Mucosa of stomach (tissue), 1 donor: ENCODE measurements at regions not wholly inside any gene's neighbourhood (a gene's known extent, or its start where the extent isn't known, plus 50 kb on each side); places are given as distances from the start of the nearest gene placed in this dataset.

Experiments
- H3K27me3 ChIP-seq: one replicate; pipeline ENCODE4 v1.7.0; 2013; ENCODE audit warnings: mild to moderate bottlenecking, low read length; ENCODE audit not compliant: control insufficient read depth, insufficient read depth
- H3K36me3 ChIP-seq: one replicate; pipeline ENCODE4 v1.7.0; 2013; ENCODE audit warnings: low read length; ENCODE audit not compliant: control insufficient read depth, insufficient read depth
- H3K4me1 ChIP-seq: one replicate; pipeline ENCODE4 v1.7.0; 2013; ENCODE audit warnings: mild to moderate bottlenecking, low read length; ENCODE audit not compliant: control insufficient read depth, insufficient read depth
- H3K4me3 ChIP-seq: one replicate; pipeline ENCODE4 v1.7.0; 2013; ENCODE audit warnings: low read length
- H3K9ac ChIP-seq: one replicate; pipeline ENCODE4 v1.7.0; 2013; ENCODE audit warnings: mild to moderate bottlenecking, low read length, moderate library complexity
- H3K9me3 ChIP-seq: one replicate; pipeline ENCODE4 v1.7.0; 2013; ENCODE audit warnings: mild to moderate bottlenecking, low read length, moderate library complexity; ENCODE audit not compliant: control insufficient read depth
- donor health status: Pancreatic carcinoma.

GRCh38 chr1:55420929-55421716, 206.0 kb upstream of the USP24 start:
- Histone ChIP-seq H3K4me3 (no peak overlapping the region), H3K9me3 (no peaks in the 10 kb centered on the region), H3K27me3 (no peaks in the 10 kb centered on the region), H3K9ac (no peak overlapping the region), H3K4me1 (no peaks in the 10 kb centered on the region), H3K36me3 (no peaks in the 10 kb centered on the region)

DNA sequence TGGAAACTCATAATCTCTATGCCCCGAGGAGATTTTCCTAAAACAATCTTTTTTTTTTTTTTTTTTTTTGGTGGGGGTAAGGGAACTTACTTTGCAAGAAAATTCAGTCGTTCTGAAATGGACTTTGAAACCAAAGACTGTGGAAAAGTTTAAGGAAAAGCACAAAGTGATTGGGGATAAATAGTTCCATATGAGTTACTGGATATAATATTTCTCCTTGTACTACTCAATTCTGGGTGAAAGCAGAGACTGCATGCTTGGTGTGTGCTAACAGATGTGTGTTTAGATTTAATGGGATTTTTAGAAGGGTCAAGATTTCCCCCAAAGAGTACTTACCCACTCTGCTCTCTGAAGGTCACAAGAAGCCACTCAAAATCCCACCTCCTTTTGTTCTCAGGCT, 204.9 kb upstream of the USP24 start:
- Histone ChIP-seq H3K4me1 (no peaks in the 10 kb centered on the region), H3K36me3 (no peaks in the 10 kb centered on the region), H3K4me3 (no peak overlapping the region), H3K9me3 (no peaks in the 10 kb centered on the region), H3K9ac (no peak overlapping the region), H3K27me3 (no peaks in the 10 kb centered on the region)

DNA sequence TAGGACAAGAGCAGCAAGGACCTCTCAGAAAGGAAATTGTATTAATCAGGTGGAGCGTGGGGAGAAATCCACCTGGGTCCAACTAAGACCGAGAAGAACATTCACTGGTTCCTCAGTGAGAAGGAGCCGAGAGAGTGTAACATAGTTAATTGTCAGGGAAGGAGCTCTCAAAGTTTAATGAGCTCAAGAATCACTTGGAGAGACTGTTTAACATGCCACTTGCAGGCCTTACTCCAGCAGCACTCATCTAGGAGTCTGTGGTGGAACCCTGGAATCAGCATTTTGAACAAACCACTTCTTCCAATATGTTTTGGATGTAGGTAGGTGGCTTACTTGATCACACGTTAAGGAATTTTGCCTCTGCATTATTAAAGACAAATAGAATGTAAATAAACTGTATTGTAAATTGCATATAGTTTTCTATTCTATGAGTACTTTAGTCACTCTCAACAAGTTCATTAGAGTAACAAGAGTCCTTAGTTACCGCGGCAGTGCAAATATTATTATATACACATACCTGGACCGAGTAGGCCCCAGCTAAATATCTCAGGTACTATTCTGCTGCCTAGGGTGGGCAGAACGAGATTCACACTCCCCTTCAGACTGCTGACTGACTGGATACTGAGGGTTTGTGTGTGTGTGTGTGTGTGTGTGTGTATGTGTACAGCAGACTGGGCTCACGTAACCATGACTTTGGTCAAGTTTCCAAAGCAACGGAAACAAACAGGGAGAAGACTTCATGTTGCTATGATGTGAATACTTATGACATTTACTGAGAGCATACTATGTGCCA, 203.2 kb upstream of the USP24 start:
- no peaks in the 10 kb centered on the region for H3K36me3 ChIP-seq
- no peak overlapping the region for H3K9ac ChIP-seq
- H3K27me3 ChIP-seq = no peaks in the 10 kb centered on the region
- no peaks in the 10 kb centered on the region for H3K4me1 ChIP-seq
- H3K4me3 ChIP-seq = no peak overlapping the region
- no peaks in the 10 kb centered on the region for H3K9me3 ChIP-seq

DNA sequence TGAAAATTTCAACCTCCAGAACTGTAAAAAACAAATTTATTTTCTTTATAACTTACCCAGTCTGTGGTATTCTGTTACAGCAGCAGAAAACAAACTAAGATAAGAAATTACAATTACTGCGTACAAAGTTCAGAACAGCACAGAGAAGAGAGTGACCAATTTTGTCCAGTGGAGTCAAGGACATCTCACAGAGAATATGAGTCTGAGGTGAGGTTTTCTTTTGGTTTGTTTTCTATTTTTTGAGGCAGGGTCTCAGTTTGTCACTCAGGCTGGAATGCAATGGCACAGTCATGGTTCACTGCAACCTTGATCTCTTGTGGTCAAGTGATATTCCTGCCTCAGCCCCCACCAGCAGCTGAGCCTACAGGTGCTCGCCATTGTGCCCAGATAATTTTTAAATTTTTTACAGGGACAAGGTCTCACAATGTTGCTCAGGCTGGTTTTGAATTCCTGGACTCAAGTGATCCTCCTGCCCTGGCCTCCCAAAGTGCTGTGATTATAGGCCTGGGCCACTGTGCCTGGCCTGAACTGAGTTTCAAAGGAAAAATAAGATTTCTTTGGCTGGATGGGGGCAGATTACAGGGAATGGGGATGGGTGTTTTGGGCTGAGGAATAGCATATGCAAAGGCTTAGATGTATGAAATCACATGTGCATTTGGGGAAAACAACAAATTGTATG, 201.1 kb upstream of the USP24 start:
- Histone ChIP-seq H3K9ac (no peak overlapping the region), H3K4me1 (no peaks in the 10 kb centered on the region), H3K27me3 (no peaks in the 10 kb centered on the region), H3K36me3 (no peaks in the 10 kb centered on the region), H3K9me3 (no peaks in the 10 kb centered on the region), H3K4me3 (no peak overlapping the region)

DNA sequence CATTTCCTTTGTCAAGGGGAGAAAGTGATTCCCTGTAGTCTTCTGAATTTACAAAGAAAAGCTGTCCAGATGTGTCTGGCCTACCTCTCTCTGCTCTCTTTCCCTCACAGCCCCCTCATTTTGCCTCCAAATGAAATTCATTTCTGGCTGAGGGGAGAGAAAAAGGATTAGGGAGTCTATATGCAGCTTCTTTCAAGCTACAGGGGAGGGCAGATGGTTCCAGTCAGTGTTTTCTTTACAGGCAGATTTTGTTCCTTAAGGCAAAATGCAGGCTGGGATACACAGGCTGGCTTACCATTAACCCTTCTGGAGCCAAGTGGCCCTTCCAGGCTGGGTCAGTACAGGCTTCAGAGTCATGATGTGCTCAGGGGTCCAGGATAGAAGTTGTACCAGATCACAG, 198.1 kb upstream of the USP24 start:
- Histone ChIP-seq H3K9me3 (no peaks in the 10 kb centered on the region), H3K36me3 (no peaks in the 10 kb centered on the region), H3K4me3 (no peak overlapping the region), H3K4me1 (no peaks in the 10 kb centered on the region), H3K27me3 (no peaks in the 10 kb centered on the region), H3K9ac (no peak overlapping the region)

DNA sequence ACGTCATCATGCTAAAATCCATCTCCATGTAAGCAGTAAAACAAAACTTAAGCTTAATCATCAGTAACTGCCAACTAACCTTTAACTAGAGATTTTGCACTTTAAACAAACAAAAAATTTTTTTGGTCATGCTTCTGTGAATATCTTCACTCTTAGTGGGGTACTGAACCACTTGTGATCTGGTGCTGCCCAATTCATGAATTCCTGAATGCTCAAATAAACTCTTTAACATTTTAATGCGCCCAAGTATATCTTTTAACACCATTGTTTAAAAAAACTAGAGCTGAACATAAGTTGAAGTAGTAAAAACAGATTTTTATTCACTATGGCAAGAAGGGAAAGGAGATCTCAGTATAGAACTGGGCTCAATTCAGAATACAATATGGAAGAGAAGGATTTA, 196.9 kb upstream of the USP24 start:
- Histone ChIP-seq H3K4me3 (no peak overlapping the region), H3K27me3 (no peaks in the 10 kb centered on the region), H3K4me1 (no peaks in the 10 kb centered on the region), H3K36me3 (no peaks in the 10 kb centered on the region), H3K9ac (no peak overlapping the region), H3K9me3 (no peaks in the 10 kb centered on the region)

- Histone ChIP-seq H3K9ac (no peak overlapping the region), H3K4me1 (no peaks in the 10 kb centered on the region), H3K9me3 (no peaks in the 10 kb centered on the region), H3K36me3 (no peaks in the 10 kb centered on the region), H3K27me3 (peaks cover 4% of the 10 kb centered on the region), H3K4me3 (no peak overlapping the region)
Measured at GRCh38 chr1:55402671-55403464, 187.7 kb upstream of the USP24 start.

- Histone ChIP-seq H3K36me3 (no peaks in the 10 kb centered on the region), H3K4me3 (no peak overlapping the region), H3K9me3 (no peaks in the 10 kb centered on the region), H3K4me1 (no peaks in the 10 kb centered on the region), H3K27me3 (peaks cover 4% of the 10 kb centered on the region), H3K9ac (no peak overlapping the region)
Measured at GRCh38 chr1:55402142-55402541, 187.0 kb upstream of the USP24 start.

DNA sequence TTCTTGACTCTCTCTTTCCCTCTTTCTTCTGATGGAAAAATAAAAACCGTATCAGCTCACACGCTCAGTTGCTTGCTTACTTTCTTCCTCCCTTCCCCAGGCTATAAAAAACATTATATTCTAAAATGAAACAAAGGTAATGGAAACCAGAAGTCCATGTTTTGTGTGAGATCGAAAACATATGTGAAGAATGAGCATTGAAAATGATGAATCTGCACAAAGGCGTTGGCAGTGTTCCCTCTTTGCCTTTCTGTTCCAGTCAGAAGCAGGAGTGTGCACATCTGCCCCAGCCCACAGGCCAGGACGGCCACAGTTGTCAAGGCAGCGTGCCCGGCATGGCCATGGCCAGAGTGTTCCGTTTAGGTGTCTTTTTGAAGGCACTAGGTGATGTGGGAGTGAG, 185.3 kb upstream of the USP24 start:
- Histone ChIP-seq H3K36me3 (no peaks in the 10 kb centered on the region), H3K4me1 (no peaks in the 10 kb centered on the region), H3K4me3 (no peak overlapping the region)

DNA sequence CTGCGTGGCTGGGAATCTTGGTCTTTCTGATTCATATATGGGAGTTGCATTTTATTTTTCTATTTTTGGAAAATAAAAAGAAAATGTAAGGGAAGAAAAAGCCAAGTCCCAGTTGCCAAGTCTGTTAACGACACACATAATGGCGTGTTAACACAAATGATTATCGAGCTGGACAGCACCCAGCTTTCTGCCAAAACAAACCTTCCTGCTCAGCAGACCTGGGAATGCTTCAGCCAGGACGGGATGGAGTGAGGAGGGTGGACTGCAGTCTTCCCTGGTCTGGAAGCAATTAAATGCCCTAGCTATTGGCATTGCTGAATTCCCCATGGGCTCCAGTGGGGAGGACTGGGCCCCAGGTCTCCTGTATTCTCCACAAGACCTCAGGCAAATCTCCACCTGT, 184.2 kb upstream of the USP24 start:
- Histone ChIP-seq H3K4me3 (no peak overlapping the region), H3K9me3 (no peaks in the 10 kb centered on the region), H3K27me3 (peaks cover 4% of the 10 kb centered on the region), H3K36me3 (no peaks in the 10 kb centered on the region), H3K4me1 (no peaks in the 10 kb centered on the region), H3K9ac (no peak overlapping the region)

More for the DNA sequence above, 185.3 kb upstream of the USP24 start:
- Histone ChIP-seq H3K9me3 (no peaks in the 10 kb centered on the region), H3K27me3 (peaks cover 4% of the 10 kb centered on the region), H3K9ac (no peak overlapping the region)

DNA sequence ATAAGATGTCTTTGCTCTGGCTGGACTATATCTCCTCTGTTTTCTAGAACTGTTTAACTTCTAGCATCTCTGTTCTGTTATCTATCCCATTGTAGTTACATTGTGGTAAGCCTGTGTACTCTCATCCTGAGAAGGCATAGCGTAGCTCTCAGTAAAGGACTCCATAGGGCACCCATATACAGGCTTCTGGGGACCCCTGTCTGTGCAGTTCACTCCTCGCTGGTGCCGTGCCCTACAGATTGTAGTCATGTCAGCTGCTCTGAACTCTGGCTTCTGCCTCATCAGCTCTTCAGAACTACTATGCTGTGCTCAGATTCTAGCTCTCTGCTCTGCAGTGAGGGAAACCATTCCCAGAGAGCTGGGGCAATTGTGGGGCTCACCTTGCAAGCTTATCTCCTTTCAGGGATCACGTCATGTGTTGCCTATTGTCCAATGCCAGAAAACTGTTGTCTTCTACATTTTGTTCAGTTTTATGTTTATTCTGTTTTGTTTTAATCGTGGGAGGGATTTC, 181.3 kb upstream of the USP24 start:
- H3K4me1 ChIP-seq = no peaks in the 10 kb centered on the region
- H3K36me3 ChIP-seq = no peaks in the 10 kb centered on the region

More for the DNA sequence above, 181.3 kb upstream of the USP24 start:
- Histone ChIP-seq H3K27me3 (peaks cover 4% of the 10 kb centered on the region), H3K9me3 (no peaks in the 10 kb centered on the region), H3K9ac (no peak overlapping the region), H3K4me3 (no peak overlapping the region)
